ENCODE measurements at regions not wholly inside any gene's neighbourhood (a gene's known extent, or its start where the extent isn't known, plus 50 kb on each side); places are given as distances from the start of the nearest gene placed in this dataset.

DNA sequence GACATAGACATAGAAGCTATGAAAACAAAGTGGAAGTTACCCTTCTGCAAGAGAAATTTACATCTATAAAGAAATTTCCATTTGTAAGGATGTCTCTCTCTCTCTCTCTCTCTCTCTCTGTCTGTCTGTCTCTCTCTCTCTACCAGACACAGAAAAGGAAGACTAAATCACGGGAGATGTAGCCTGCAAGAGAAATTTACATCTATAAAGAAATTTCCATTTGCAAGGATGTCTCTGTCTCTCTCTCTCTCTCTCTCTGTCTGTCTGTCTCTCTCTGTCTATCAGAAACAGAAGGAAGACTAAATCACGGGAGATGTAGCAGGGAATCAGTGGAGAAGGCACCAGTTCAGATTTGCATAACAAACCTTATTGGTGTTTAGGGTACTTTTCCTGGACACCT, 65.6 kb upstream of the CTSO start:
- in situ Hi-C loops (cut with MboI; ENCODE audit: low sequenced_read_pairs, unreplicated experiment): no loop called here
- TF ChIP-seq, protein P1, sequence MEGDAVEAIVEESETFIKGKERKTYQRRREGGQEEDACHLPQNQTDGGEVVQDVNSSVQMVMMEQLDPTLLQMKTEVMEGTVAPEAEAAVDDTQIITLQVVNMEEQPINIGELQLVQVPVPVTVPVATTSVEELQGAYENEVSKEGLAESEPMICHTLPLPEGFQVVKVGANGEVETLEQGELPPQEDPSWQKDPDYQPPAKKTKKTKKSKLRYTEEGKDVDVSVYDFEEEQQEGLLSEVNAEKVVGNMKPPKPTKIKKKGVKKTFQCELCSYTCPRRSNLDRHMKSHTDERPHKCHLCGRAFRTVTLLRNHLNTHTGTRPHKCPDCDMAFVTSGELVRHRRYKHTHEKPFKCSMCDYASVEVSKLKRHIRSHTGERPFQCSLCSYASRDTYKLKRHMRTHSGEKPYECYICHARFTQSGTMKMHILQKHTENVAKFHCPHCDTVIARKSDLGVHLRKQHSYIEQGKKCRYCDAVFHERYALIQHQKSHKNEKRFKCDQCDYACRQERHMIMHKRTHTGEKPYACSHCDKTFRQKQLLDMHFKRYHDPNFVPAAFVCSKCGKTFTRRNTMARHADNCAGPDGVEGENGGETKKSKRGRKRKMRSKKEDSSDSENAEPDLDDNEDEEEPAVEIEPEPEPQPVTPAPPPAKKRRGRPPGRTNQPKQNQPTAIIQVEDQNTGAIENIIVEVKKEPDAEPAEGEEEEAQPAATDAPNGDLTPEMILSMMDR (IDR thresholded peaks at IDR 0.05; ENCODE audit: borderline replicate concordance, control extremely low read depth, extremely low read depth, insufficient read depth, missing control alignments): no peak
- no peak for DNase-seq (ENCODE audit: low spot score)

DNA sequence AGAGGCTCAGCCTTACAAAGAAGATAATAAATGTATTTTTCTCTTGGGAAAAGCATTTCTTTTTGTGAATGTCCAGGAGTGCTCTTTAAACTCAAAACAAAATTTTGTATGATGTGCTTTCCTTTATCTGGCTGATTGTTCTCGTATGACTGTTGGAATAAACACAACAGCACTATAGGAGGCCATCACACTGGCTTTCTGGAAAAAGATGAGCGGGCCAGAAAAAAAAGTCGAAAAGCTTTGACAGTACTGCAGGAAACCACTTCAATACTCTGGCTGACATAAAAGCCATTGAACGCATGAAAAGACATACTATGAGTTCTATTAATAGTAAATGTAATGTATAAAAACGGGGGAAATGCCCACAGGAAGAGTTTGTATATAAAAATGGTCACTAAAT, 64.7 kb upstream of the CTSO start:
- DNase-seq (ENCODE audit: low spot score): no peak
- TF ChIP-seq, protein P1 (IDR thresholded peaks at IDR 0.05; ENCODE audit: borderline replicate concordance, control extremely low read depth, extremely low read depth, insufficient read depth, missing control alignments): no peak
- in situ Hi-C loops (cut with MboI; ENCODE audit: low sequenced_read_pairs, unreplicated experiment): no loop called here

DNA sequence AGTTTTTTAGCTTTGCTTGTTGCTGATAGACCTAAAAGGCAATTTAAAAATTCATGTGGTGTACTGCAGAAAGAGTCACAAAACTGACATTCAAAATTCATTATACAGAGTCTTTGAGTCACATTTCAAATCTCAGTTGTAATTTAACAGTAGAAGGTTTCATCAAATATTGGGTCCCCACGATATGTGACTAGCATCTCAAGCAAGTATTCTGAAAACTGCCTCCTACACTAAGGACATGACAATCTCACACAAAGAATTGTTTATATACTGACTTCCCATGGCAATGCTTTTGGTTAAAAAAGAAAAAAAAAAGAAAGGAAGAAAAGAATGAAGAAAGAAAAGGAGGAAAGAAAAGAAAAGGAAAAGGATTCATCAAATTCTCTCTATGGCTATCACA, 62.1 kb upstream of the CTSO start:
- TF ChIP-seq, protein P1 (IDR thresholded peaks at IDR 0.05; ENCODE audit: borderline replicate concordance, control extremely low read depth, extremely low read depth, insufficient read depth, missing control alignments): no peak
- in situ Hi-C loops (cut with MboI; ENCODE audit: low sequenced_read_pairs, unreplicated experiment): no loop called here
- no peak for DNase-seq (ENCODE audit: low spot score)

DNA sequence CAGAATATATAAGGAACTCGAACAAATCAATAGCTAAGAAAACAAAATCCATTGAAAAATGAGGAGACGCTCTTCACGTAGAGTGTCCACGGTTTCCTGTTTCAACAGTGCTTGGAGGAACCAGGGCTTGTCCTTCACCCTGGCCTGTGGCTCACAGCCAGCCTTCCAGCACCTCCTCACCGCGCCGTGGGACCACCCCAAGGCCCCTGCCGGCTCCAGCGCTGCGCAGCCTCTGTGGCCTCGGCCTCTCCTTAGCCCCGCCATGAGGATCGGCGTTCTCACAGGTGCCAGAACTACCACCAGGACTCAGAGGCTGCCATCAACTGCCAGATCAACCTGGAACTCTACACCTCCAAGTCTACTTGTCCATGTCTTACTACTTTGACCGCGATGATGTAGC, 52.5 kb upstream of the CTSO start:
- in situ Hi-C loops (cut with MboI; ENCODE audit: low sequenced_read_pairs, unreplicated experiment): no loop called here
- TF ChIP-seq, protein P1 (IDR thresholded peaks at IDR 0.05; ENCODE audit: borderline replicate concordance, control extremely low read depth, extremely low read depth, insufficient read depth, missing control alignments): no peak
- DNase-seq (ENCODE audit: low spot score): no peak
